GM19035 (cell line): ENCODE measurements at regions not wholly inside any gene's neighbourhood (a gene's known extent, or its start where the extent isn't known, plus 50 kb on each side); places are given as distances from the start of the nearest gene placed in this dataset.
A peak's percentile ranks its signal among the peaks of the same experiment; 100 is the strongest.

Experiments used
- ATAC-seq: cut with Tn5 transposase; IDR thresholded peaks from one replicate; pipeline ENCODE4 v1.9.1; 2021; ENCODE audit not compliant: unreplicated experiment

DNA sequence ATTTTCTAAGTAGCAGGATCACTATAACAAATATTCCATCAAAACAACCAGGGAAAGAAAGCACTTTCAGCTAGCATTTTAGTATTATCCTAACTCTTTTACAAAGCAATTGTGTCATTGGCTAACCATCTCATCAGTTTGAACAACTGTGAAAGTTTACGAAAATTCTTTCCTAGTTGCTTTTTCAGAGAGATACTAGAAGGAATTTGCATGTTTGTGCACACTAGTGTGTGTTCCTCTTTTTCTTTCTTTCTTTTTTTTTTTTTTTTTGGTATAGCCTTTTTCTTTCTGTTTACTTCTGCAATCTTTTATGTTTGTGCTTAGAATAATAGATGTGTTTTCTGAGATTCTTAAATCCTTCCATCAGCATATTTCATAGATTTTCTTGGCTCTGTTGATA lies 124.7 kb upstream of the SEMA6A start:
- no peak for ATAC-seq

DNA sequence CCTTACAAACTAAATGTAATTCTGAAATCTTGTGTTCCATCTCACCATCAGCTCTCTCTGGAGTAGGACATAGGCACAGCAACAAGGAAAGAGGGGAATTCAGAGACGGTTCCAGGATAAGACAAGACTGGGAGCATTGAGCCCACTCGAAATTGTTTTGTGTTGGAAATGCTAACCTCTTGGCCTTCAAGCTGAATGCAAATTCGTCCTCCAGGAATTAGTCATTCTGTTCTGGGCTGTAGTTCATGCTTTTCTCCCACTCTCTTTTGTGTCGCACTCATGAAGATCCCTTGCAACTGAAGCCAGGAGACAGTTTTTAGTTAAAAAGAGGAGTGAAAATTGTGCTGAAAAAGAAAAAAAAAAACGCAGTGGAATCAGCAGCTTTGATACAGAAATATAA lies 121.7 kb upstream of the SEMA6A start:
- peak; percentile 83 for ATAC-seq

DNA sequence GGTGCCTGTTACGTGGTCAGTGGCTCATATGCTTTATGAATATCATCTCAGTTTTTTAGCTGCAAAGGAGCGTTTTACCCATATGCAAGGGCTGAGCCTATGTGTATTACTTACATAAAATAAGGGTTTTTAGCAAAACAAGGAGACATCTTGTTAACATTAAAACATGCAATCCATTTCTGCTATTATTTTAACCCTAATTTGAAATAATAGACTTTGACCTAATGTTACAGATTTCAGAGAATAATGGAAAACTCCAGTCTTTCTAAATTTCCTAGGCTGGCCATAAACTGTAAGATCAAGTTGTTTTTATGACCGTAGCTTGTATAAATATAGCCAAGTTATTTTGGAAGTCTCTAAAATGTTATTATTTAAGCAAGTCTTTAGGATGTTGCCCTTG lies 121.1 kb upstream of the SEMA6A start:
- ATAC-seq = no peak

DNA sequence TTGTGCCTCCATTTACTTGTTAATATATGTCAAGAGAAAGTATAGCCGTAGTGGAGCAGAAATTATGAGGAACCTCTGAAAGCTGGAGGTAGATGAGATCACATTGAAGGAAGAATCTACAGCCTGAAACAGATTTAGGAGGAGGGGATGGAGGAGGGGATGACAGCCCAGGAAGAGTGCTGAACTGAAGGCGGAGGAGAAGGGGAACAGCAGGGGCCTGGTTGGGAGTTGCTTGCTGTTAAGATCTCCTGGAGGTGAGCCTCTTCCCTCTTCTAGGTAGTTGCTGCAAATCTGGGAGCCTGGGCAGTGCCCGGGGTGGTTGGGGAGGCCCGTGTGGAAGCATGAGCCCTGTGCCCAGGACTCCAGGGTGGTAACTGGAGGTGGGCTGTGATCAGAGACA lies 111.8 kb upstream of the SEMA6A start:
- ATAC-seq = no peak

DNA sequence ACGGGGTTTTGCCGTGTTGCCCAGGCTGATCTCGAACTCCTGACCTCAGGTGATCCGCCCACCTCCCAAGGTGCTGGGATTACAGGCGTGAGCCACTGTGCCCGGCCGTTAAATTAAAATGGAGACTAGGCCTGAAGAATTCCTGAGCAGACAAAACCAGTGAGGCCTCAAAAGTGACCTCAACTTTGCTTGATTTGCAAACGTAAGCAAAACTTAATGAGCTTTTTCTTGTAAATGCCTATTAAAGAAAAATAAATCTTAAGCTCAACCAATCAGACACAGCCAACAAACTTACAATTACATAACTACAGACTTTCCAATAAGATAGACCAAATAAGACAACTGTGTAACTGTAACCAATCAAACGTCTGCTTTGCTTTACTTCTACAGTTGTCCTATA lies 111.3 kb upstream of the SEMA6A start:
- no peak for ATAC-seq

DNA sequence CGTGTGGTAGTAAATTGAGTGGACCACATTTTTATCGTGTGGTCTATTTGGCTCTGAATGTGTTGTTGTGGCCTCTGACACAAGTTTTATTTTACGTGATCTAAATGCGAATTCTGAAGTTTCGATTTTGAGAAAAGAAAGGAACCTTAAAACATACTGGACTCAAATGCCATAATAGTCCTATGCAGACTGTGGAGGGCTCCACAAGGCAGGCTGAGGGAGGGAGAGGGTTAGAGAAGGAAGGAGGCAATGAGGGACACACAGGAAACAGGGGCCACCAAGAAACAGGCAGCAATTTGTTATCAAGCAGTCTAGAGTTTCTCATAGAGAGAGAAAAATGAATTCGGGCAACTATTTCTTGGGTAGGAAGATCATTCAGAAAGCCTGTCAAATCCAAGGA lies 110.4 kb upstream of the SEMA6A start:
- ATAC-seq = no peak

DNA sequence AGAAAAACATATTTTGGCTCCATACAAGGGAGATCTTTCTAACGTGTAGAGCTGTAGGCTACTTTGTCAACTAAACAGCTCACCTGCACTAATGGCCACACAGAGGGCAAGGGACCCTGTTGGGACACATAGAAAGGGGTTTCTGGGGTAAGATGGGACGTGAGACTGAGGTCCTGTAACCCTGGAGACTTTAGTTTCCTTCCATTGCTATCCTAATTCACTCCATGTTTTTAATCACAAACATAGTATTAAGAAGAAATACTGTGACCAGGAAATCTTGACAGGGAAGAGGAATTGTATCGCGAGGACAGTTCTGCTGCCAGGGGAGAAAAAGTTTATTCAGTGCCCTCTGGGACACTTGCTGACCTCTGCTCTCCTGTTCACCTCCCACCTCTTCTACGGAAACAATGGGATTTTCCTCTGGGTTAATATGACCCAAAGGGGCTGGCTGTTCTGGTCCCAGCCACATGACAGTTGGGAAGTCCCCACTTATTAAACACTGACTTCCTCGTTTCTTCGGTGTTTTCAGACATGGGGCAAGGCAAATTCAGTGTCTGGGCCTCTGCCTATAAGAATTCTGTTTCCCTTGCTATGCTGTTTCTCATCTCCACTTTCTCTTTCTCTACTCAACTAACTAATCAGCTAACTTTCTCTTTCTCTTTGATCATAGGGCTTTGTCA lies 106.9 kb upstream of the SEMA6A start:
- ATAC-seq = peak; percentile 99

DNA sequence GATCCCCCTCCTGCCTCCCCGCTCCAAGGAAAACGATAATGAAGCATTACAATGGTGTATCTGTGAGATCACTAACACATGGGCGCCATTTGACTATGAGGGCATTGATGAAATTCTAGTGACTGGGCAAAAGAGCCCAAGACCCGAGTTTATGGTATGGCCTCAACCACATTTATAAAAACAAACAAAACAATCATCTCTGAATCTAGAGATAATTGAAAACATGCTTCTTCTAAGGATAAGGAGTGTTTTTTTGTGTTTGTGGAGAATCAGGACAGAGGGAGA lies 100.9 kb upstream of the SEMA6A start:
- no peak for ATAC-seq

DNA sequence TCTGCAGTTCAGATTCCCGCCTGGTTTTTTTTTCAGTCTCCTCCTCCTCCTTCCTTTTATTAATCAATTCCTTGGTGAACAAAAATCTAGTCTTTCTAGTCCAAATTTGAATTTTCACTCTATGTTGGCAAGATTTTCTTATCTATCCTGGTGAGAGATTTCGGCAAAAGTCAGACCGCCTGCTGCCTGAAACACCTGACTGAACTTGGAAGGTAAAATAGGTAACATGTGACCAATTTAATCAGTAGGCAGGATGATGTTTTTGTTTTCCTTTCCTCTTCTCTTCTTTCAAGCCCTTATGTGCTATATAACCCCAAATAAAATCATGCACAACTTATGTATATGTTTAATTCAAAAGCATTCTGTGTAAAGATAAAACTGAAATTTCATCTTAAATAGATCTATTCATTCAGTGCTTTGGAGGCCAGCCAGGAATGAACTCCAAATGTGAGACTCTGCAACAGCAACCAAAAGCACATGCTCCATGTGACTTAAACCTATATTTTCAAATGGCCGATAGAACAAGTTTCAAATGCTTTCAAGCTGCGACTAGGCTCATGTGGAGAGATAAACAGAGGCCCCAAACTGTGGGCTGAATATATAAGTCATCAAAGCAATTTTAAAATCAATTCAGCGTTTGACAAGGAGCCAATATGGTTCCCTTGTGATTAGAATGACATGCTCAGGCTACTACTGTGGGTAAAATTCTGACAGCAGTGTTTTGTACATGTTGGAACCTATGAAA lies 100.4 kb upstream of the SEMA6A start:
- ATAC-seq = no peak

DNA sequence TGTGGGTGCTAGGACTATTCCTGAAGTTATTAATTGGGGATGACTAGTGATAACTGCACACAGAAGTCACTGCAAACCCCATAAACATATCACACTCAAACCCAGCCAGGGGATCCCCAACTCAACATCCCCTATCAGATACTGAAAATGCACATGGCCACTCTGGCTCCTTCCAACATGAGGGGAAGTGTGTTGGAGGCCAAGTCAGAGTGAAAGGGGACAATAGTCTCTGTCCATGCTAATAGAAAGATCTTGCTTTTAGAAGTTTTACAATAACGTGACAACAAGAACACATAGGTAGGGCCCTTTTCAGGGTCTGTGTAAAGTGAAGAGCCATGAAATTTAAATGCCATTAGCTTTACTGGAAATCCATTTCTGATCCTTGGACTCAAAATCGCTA lies 98.8 kb upstream of the SEMA6A start:
- ATAC-seq = no peak

DNA sequence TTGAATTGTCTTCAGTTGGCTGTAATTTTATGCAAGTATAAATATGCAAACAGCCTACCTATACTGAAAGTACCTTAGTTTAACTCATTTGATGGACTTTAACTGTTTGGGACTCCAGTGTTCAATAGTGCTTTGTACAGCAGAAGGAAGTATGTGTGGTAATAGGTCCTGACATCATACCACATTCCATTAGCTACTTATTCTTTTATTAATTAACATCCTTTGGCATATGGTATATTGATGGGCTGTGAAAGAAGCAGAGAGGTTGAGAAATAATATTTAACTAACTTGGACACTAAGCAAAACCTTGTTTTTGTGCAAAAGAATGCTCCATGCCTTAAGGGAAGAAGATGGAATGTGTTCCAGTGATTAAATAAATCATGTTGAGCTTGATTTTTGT lies 97.6 kb upstream of the SEMA6A start:
- no peak for ATAC-seq

DNA sequence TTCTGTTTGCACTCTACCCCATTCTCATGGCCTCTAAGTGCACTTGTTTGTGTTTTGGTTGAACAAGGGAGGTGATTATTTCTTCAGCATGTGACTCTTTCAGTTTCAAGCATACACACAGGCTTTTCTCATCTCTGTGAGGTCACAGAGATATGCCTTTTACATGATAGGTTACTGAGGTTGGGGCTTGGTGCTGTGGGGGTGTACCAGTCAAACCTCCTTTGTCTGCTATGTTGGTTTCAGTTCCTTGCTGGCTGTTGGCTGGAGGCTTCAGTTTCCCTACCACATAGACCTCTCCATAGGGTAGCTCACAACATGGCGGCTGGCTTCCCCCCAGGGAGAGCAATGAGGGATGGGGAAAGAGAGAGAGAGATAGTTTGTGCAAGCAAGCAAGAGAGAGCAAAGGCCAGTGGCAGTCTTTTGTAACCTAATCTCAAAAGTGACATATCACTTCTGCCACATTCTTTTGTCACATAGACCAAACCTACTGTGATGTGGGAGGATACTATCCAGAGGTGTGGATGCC lies 96.7 kb upstream of the SEMA6A start:
- ATAC-seq = peak; percentile 94

DNA sequence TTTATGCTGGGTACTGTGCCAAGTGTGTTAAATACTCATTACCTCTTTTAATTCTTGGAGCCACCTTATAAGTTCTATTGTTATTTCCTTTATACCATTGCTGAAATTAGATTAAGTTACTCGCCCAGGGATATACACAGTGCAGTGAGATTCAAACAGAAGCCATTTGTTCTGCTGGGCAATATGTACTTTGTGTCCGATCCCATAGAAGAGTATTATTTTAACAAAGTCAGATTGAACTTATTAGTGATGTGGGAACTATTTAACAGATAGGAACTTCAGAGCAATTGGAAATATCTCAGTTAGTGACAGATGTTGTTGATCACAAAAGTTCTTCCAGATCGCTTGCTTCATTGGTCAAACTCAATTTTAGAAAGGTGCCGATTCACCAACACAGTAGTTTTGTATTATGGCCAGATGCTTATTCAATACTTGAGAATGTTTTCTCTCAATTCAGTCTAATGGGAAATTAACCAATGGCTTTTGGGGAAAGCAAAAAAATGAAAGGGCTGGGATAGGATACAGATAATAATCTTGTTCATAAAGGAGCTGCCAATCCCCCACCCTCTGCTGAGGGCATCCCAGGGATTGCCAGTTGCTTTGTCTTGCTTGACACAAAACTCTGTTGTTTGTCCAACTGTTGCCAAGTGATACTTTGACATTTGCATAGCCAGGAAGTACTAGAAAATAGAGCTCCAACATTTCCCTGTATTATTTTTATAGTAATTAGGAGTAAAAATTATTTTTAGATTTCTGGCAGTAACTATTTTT lies 94.8 kb upstream of the SEMA6A start:
- no peak for ATAC-seq

DNA sequence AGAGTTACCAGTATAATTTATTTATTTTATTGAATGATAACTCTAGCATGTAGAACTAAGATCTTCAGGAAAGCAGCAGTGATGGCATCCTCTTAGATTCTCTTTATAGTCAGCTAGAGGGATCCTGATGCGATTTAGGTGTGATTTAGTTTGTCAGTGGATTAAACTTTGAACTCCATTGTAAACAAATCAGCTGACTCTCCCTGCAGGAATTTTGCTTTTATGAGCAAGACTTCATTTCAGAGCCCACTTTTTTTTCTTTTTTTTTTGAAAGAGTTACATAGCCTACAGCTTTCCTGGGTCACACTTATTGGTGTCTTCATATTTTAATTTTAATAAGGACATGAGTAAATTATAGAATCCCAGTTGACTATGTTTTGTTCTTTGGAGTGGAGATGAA lies 93.8 kb upstream of the SEMA6A start:
- no peak for ATAC-seq

DNA sequence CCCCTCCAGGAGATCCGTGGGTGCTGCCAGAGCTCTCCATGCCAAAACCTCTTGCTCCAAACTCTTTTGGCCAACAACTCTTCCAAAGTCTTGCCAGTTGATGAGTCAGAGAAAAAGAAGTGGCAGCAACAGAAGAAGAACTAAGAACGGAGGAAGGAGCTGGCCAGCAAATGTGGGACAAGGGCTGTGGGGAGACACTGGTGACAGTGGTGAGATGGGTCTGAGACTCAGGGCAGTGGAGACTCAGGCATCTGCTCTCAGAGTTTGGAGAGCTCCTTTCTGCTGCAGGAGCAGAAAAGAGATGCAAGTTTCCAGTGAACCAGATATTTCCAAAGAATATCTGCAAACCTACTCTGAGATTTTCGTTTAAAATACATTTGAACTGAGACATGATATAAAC lies 92.3 kb upstream of the SEMA6A start:
- no peak for ATAC-seq

DNA sequence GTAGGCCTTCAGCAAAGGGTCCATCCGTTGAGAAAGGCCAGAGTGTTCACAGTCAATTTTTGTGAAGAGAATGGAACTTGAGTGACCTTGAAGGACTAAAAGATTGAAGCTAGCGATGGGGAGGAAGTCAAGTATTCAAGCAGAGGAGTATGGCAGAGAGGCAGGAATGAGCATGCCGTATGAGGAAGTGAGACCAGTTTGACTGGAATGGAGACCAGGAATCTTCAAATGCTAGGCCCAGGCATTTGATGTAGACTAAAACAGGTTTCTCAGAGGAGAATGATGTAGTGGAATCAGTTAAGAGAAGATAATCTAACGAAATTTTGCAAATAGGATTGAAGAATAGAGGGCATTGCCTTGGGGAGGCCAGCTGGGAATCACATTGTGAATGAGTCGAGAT lies 90.4 kb upstream of the SEMA6A start:
- ATAC-seq = no peak

DNA sequence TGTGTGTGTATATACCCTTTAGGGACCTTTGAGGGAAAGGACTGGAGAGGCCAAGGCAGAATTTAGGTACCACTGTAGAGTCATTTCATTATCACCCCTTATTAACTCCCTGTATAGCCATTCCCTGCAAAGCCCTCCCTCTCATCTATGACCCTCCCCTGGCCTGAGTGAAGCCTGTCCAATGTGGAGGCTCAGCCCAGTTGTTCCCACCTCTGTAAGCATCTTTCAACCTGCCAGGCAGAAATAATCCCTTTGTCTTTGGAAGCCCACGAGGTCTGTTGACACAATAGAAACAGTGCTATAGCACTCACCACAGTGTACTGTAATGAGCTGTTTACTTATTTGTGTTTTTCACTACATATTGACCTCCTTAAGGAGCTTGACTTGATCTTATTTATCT lies 88.5 kb upstream of the SEMA6A start:
- no peak for ATAC-seq

DNA sequence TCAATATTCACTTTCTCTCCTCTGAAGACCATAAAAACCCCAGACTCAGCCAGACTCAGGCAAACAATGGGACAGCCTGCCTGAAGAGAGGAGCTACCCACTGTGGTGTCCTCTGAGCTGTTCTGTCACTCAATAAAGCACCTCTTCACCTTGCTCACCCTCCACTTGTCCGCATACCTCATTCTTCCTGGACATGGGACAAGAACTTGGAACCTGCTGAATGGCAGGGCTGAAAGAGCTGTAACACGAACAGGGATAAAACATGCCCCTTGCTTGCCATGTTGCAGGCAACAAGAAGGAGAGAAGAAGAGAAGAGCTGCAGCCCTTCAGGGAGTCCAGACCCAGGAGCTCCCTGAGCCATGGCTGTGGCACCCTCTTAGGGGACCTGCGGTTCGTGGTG lies 86.8 kb upstream of the SEMA6A start:
- ATAC-seq = no peak

DNA sequence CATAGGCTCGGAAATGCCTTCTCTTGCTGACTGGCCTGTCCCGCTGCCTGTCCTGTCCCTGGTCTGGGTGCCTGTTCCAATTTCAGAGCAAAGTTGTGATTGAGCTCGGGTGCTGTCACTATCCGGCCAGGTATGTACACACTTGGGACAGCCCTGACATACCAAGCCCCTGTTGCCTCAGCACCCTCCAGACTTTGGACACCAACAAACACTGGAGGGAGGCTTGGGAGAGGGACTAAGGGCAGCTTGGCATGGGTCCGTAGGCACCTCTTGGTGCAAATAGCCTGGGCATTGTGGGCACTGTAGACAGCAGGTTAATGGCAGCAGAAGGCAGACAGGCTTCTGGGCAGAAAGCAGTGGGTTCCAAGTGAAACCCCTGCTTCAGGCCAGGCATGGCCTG lies 86.3 kb upstream of the SEMA6A start:
- ATAC-seq = no peak

DNA sequence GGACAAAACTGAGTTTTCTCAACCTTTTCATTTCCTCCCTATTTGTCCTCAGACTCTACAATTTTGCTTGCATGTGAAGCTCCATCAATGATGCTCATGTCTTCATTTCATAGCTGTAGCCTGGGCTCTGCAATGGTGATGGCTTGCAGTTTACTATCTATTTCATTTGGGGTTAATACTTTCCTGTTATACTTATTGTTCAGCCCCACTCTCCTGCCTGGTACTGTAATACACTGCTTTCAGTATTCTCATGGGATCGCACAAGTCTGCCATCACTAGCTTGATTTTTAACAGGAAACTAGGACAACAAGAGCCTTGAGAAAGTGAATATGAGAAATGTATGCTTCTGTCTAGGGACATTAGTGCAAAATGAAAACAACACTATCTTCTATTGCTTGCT lies 84.2 kb upstream of the SEMA6A start:
- ATAC-seq = no peak

DNA sequence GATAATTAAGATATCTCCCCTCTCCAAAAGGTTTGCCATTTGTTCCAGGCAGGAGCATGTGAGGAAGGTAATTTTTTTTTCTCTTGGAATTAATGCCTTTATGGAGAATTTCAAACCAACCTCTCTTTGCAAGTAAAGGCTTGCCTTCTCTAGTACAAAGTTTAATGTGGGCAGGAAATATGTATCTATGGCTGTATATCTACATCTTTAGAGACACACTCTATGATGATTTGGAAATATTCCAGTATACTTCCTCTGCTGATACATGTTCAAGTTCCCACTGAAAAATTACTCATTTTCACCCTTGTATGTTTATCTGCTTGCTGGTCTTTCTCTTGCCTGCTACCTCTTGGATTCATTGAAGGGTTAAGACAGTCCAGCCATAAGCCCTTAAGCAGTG lies 83.5 kb upstream of the SEMA6A start:
- no peak for ATAC-seq

DNA sequence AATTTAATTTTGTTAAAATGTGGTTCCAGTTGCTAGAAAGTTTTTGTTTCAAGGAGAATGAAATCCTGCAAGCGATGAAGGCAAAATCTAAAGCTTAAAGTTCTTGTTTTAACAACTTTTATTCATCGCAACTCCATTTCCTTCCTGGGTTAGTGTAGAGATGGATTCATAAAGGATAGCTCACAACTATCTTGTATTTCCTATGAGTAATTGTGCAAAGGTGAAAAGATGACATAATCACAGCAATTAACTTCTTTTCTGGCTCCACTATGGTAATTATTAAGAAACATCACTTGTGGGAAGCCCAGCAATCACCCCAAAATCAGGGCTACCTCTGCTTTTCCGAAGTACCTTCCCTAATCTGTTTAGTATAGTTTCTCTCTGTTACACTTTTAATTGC lies 80.8 kb upstream of the SEMA6A start:
- no peak for ATAC-seq
